Calu3 (cell line): ENCODE measurements at regions not wholly inside any gene's neighbourhood (a gene's known extent, or its start where the extent isn't known, plus 50 kb on each side); places are given as distances from the start of the nearest gene placed in this dataset.
"Not testable (repeated sequence)": the region's sequence is repeated elsewhere in the genome, so short reads cannot be mapped to it uniquely, and the experiment has no call there.

Experiments
- BruUV-seq: library from RNA; stranded (reverse); fragments of 400-500 nt; replicated peaks from 2 replicates; lab custom pipeline; 2021; lab: Mats Ljungman, UMichigan
- CTCF ChIA-PET: fragments of 300-600 bp; sonication (Branson Sonifier 250); formaldehyde crosslinking; loops from one replicate; lab custom pipeline; 2022; ENCODE audit warnings: antibody characterized with exemption; lab: Charles Lee
- DNase-seq: peaks from one replicate; pipeline ENCODE4 v3.0.0; 2022
- H3K27ac Mint-ChIP-seq: one replicate; pipeline ENCODE4 v1.8.0; 2022; ENCODE audit warnings: mixed read lengths; ENCODE audit not compliant: unreplicated experiment
- H3K27me3 Mint-ChIP-seq: one replicate; pipeline ENCODE4 v1.8.0; 2022; ENCODE audit warnings: mixed read lengths; ENCODE audit not compliant: unreplicated experiment
- H3K36me3 Mint-ChIP-seq: one replicate; pipeline ENCODE4 v1.8.0; 2022; ENCODE audit warnings: mild to moderate bottlenecking, moderate library complexity, mixed read lengths; ENCODE audit not compliant: insufficient read depth, unreplicated experiment
- H3K4me1 Mint-ChIP-seq: one replicate; pipeline ENCODE4 v1.8.0; 2022; ENCODE audit warnings: mild to moderate bottlenecking, low read depth, mixed read lengths; ENCODE audit not compliant: unreplicated experiment
- H3K4me3 Mint-ChIP-seq: one replicate; pipeline ENCODE4 v1.8.0; 2022; ENCODE audit warnings: mild to moderate bottlenecking, low read depth, moderate library complexity, mixed read lengths; ENCODE audit not compliant: unreplicated experiment
- H3K9me3 Mint-ChIP-seq: one replicate; pipeline ENCODE4 v1.8.0; 2022; ENCODE audit warnings: low read depth, mixed read lengths; ENCODE audit not compliant: unreplicated experiment
- CTCF ChIP-seq: fragments of 200-600 bp; IDR thresholded peaks from one replicate; pipeline ENCODE4 v1.8.0; 2022; ENCODE audit warnings: antibody characterized with exemption; ENCODE audit not compliant: unreplicated experiment
- intact Hi-C: fragments of 100-400 bp; cut with micrococcal nuclease; formaldehyde crosslinking; loops from one replicate; pipeline ENCODE4 v1.10.0; 2022; ENCODE audit not compliant: unreplicated experiment

GRCh38 chr1:203565981-203566380 is 60.7 kb upstream of the ATP2B4 start:
- Mint-ChIP-seq H3K4me3 (no peak overlapping the region), H3K36me3 (no peaks in the 10 kb centered on the region), H3K4me1 (peaks cover 13% of the 10 kb centered on the region), H3K27ac (no peak overlapping the region), H3K27me3 (peaks cover 61% of the 10 kb centered on the region), H3K9me3 (peaks cover 2% of the 10 kb centered on the region)
- intact Hi-C loops, result no loop called here
- CTCF ChIA-PET, result interaction anchor here (0.5 kb wide), 1 partner anchor 221 kb away, joined by 3 read pairs; no protein-coding TSS in a partner anchor
- no peak for TF ChIP-seq CTCF
- no TSS peak for BruUV-seq
- DNase-seq, result no peak

GRCh38 chr1:203566966-203567365 is 59.7 kb upstream of the ATP2B4 start:
- CTCF ChIA-PET, result interaction anchor here (0.6 kb wide), 1 partner anchor 8 kb away, joined by 4 read pairs; no protein-coding TSS in a partner anchor
- DNase-seq, H3K9me3 Mint-ChIP-seq, H3K27ac Mint-ChIP-seq, H3K36me3 Mint-ChIP-seq, intact Hi-C loops, H3K4me3 Mint-ChIP-seq, BruUV-seq: not testable (repeated sequence)
- peaks cover 13% of the 10 kb centered on the region for H3K4me1 Mint-ChIP-seq
- peaks cover 61% of the 10 kb centered on the region for H3K27me3 Mint-ChIP-seq

DNA sequence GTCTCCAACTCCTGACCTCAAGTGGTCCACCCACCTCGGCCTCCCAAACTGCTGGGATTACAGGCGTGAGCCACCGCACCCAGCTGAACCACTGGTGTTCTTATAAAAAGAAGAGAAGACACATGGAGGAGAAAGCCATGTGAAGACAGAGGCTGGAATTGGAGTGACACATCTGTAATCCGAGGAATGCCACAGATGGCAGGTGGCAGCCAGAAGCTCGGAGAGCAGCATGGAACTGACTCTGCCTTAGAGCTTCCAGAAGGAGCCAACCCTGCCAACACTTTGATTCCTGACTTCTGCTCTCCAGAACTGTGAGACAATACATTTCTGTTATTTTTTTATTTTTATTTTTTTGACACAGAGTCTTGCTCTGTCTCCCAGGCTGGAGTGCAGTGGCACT is 59.0 kb upstream of the ATP2B4 start:
- CTCF ChIA-PET, result no interaction called here
- TF ChIP-seq CTCF, result no peak
- BruUV-seq, result no TSS peak

GRCh38 chr1:203569490-203570318 is 56.9 kb upstream of the ATP2B4 start:
- Mint-ChIP-seq H3K27ac (no peak overlapping the region), H3K36me3 (no peaks in the 10 kb centered on the region), H3K27me3 (peaks cover 48% of the 10 kb centered on the region), H3K9me3 (no peaks in the 10 kb centered on the region), H3K4me1 (peaks cover 13% of the 10 kb centered on the region), H3K4me3 (no peak overlapping the region)
- no TSS peak for BruUV-seq
- DNase-seq, result no peak
- intact Hi-C loops, result no loop called here
- CTCF ChIA-PET, result interaction anchor here (1.2 kb wide), 1 partner anchor 18 kb away, joined by 3 read pairs; no protein-coding TSS in a partner anchor
- no peak for TF ChIP-seq CTCF

More for the DNA sequence above, 59.0 kb upstream of the ATP2B4 start:
- Mint-ChIP-seq H3K36me3 (no peaks in the 10 kb centered on the region), H3K27me3 (peaks cover 60% of the 10 kb centered on the region), H3K9me3 (no peaks in the 10 kb centered on the region), H3K27ac (no peak overlapping the region), H3K4me3 (no peak overlapping the region), H3K4me1 (peaks cover 13% of the 10 kb centered on the region)
- DNase-seq, result no peak
- intact Hi-C loops, result no loop called here
